LoVo (cell line): ENCODE measurements at regions not wholly inside any gene's neighbourhood (a gene's known extent, or its start where the extent isn't known, plus 50 kb on each side); places are given as distances from the start of the nearest gene placed in this dataset.

Experiments used
- DNase-seq: peaks from one replicate; pipeline ENCODE4 v3.0.0-alpha.2; 2016; ENCODE audit warnings: low spot score

GRCh38 chr2:145015561-145015960 is 495.6 kb upstream of the ZEB2 start:
- DNase-seq: no peak

GRCh38 chr2:145012806-145013205 is 492.9 kb upstream of the ZEB2 start:
- no peak for DNase-seq

GRCh38 chr2:145012214-145012670 is 492.3 kb upstream of the ZEB2 start:
- DNase-seq: peak; percentile 3

GRCh38 chr2:145010635-145011034 is 490.7 kb upstream of the ZEB2 start:
- no peak for DNase-seq

GRCh38 chr2:145007960-145008263 is 488.0 kb upstream of the ZEB2 start:
- DNase-seq: no peak

GRCh38 chr2:145007093-145007959 is 487.4 kb upstream of the ZEB2 start:
- DNase-seq: peak; percentile 42

GRCh38 chr2:145002624-145003023 is 482.7 kb upstream of the ZEB2 start:
- DNase-seq: no peak

GRCh38 chr2:145000376-145000775 is 480.5 kb upstream of the ZEB2 start:
- DNase-seq: no peak

- DNase-seq: no peak
Measured at GRCh38 chr2:144999936-145000335, 480.0 kb upstream of the ZEB2 start.

GRCh38 chr2:144999071-144999875 is 479.4 kb upstream of the ZEB2 start:
- DNase-seq: no peak

- DNase-seq: no peak
Measured at GRCh38 chr2:144998435-144998834, 478.5 kb upstream of the ZEB2 start.

GRCh38 chr2:144996225-144996795 is 476.4 kb upstream of the ZEB2 start:
- no peak for DNase-seq

GRCh38 chr2:144995482-144995881 is 475.6 kb upstream of the ZEB2 start:
- DNase-seq: no peak

- DNase-seq: no peak
Measured at GRCh38 chr2:144990661-144991060, 470.7 kb upstream of the ZEB2 start.

GRCh38 chr2:144989579-144990270 is 469.8 kb upstream of the ZEB2 start:
- no peak for DNase-seq

- no peak for DNase-seq
Measured at GRCh38 chr2:144988591-144988990, 468.7 kb upstream of the ZEB2 start.

- no peak for DNase-seq
Measured at GRCh38 chr2:144986691-144987090, 466.8 kb upstream of the ZEB2 start.

- DNase-seq: no peak
Measured at GRCh38 chr2:144984038-144984437, 464.1 kb upstream of the ZEB2 start.

GRCh38 chr2:144983107-144983506 is 463.2 kb upstream of the ZEB2 start:
- DNase-seq: no peak

- no peak for DNase-seq
Measured at GRCh38 chr2:144982481-144982880, 462.6 kb upstream of the ZEB2 start.

- DNase-seq: no peak
Measured at GRCh38 chr2:144975881-144976280, 456.0 kb upstream of the ZEB2 start.

- no peak for DNase-seq
Measured at GRCh38 chr2:144972676-144973075, 452.8 kb upstream of the ZEB2 start.
